ENCODE measurements at regions not wholly inside any gene's neighbourhood (a gene's known extent, or its start where the extent isn't known, plus 50 kb on each side); places are given as distances from the start of the nearest gene placed in this dataset.

DNA sequence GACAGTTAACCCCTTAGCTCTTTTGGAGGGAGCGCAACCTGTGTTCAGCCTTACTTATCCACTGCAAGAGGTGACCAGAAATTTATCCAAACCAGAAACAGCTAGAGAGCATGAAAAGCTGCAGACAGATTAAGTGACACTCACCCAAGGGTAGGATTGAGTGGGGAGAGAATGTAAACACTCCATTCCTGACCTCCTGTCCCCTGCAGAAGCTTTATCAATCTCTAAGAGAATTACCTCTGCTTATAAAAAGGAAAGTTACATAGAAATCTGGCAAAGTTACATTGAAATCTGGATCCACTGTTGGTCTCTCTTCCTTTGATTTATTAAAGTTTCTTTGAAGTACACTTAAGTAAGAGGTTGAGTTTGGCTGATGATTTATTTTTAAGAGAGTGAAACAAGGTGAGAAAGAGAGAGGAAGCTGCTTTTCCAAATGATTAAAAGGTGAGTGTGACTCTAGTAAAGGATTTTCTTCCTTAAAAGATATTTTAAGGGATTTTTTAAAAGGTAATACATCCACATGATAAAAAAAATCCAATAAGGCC lies 112.3 kb downstream of the ANAPC4 start:
- H3K27ac Mint-ChIP-seq = no peak overlapping the region
- ATAC-seq = no peak
- H3K27me3 ChIP-seq (ENCODE audit: control insufficient read depth in 2 of 2, insufficient read depth in 2 of 2, low read length in 2 of 2) = no peaks in the 10 kb centered on the region
- no peaks in the 10 kb centered on the region for H3K4me1 ChIP-seq (ENCODE audit: control insufficient read depth in 2 of 2, insufficient read depth in 2 of 2, low read length in 2 of 2)
- CTCF ChIA-PET = no interaction called here
- H3K27ac ChIP-seq (ENCODE audit: low read depth, low read length) = no peak overlapping the region
- no peaks in the 10 kb centered on the region for H3K4me1 Mint-ChIP-seq
- DNase-seq = no peak
- H3K36me3 ChIP-seq (ENCODE audit: control insufficient read depth in 2 of 3, insufficient read depth in 3 of 3, low read length in 3 of 3) = no peaks in the 10 kb centered on the region
- peaks cover 0 to 3% (median 0%) of the 10 kb centered on the region in 3 experiments for H3K9me3 ChIP-seq (ENCODE audit: control insufficient read depth in 2 of 3, low read length in 3 of 3)
- H3K4me3 Mint-ChIP-seq = no peak overlapping the region
- H3K9me3 Mint-ChIP-seq = peaks cover 3 to 49% (median 11%) of the 10 kb centered on the region in 11 donors
- H3K36me3 Mint-ChIP-seq = peaks cover 0 to 13% (median 0%) of the 10 kb centered on the region in 5 donors
- POLR2A ChIA-PET = no interaction called here
- intact Hi-C loops (cut with micrococcal nuclease) = no loop called here
- no peak overlapping the region for H3K4me3 ChIP-seq (ENCODE audit: low read length)
- H3K27me3 Mint-ChIP-seq = peaks cover 0 to 19% (median 12%) of the 10 kb centered on the region in 5 donors

DNA sequence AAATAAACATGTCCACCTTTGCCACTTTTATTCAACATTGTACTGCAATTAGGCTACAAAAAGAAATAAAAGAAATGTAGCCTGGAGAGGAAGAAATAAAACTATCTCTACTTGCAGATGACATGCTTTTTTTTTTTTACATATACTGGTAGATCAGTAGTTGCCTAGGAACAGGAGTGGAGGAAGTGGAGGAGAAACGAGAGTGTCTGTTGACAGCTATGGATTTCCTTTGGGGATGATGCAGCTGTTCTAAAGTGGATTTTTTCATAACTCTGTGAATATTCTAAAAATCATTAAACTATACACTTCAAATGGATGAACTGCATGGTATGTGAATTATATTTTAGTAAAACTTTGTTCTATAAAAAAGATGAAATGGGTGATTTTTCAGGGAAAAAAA lies 116.4 kb downstream of the ANAPC4 start:
- H3K27me3 ChIP-seq (ENCODE audit: control insufficient read depth in 2 of 2, insufficient read depth in 2 of 2, low read length in 2 of 2) = no peaks in the 10 kb centered on the region
- H3K27ac ChIP-seq (ENCODE audit: low read depth, low read length) = no peak overlapping the region
- DNase-seq (no peak), ATAC-seq (no peak)
- intact Hi-C loops (cut with micrococcal nuclease) = no loop called here
- H3K4me1 Mint-ChIP-seq = peaks cover 0 to 2% (median 0%) of the 10 kb centered on the region in 7 donors
- H3K4me3 Mint-ChIP-seq = no peak overlapping the region
- H3K27me3 Mint-ChIP-seq = peaks cover 0 to 19% (median 5%) of the 10 kb centered on the region in 5 donors
- H3K4me1 ChIP-seq (ENCODE audit: control insufficient read depth in 2 of 2, insufficient read depth in 2 of 2, low read length in 2 of 2) = no peaks in the 10 kb centered on the region
- ChIA-PET POLR2A (no interaction called here), CTCF (no interaction called here)
- H3K36me3 ChIP-seq (ENCODE audit: control insufficient read depth in 2 of 3, insufficient read depth in 3 of 3, low read length in 3 of 3) = no peaks in the 10 kb centered on the region
- no peak overlapping the region for H3K27ac Mint-ChIP-seq
- H3K36me3 Mint-ChIP-seq = no peaks in the 10 kb centered on the region
- no peak overlapping the region for H3K4me3 ChIP-seq (ENCODE audit: low read length)
- H3K9me3 Mint-ChIP-seq = peaks cover 0 to 23% (median 3%) of the 10 kb centered on the region in 11 donors
- H3K9me3 ChIP-seq (ENCODE audit: control insufficient read depth in 2 of 3, low read length in 3 of 3) = no peaks in the 10 kb centered on the region

GRCh38 chr4:25494166-25494565 lies 117.1 kb downstream of the ANAPC4 start:
- Mint-ChIP-seq H3K4me3 (no peak overlapping the region), H3K9me3 (peaks cover 0 to 22% (median 3%) of the 10 kb centered on the region in 11 donors), H3K36me3 (no peaks in the 10 kb centered on the region), H3K27me3 (peaks cover 0 to 19% (median 5%) of the 10 kb centered on the region in 5 donors), H3K27ac (no peak overlapping the region), H3K4me1 (peaks cover 0 to 2% (median 0%) of the 10 kb centered on the region in 7 donors)
- CTCF ChIA-PET = no interaction called here
- no peaks in the 10 kb centered on the region for H3K36me3 ChIP-seq (ENCODE audit: control insufficient read depth in 2 of 3, insufficient read depth in 3 of 3, low read length in 3 of 3)
- no peaks in the 10 kb centered on the region for H3K27me3 ChIP-seq (ENCODE audit: control insufficient read depth in 2 of 2, insufficient read depth in 2 of 2, low read length in 2 of 2)
- POLR2A ChIA-PET = interaction anchor here (0.6 kb wide), 1 partner anchor 914 kb away, joined by 5 read pairs; no protein-coding TSS in a partner anchor
- ATAC-seq = no peak
- no peaks in the 10 kb centered on the region for H3K9me3 ChIP-seq (ENCODE audit: control insufficient read depth in 2 of 3, low read length in 3 of 3)
- no peak overlapping the region for H3K4me3 ChIP-seq (ENCODE audit: low read length)
- H3K27ac ChIP-seq (ENCODE audit: low read depth, low read length) = no peak overlapping the region
- no peaks in the 10 kb centered on the region for H3K4me1 ChIP-seq (ENCODE audit: control insufficient read depth in 2 of 2, insufficient read depth in 2 of 2, low read length in 2 of 2)
- no peak for DNase-seq
- intact Hi-C loops (cut with micrococcal nuclease) = no loop called here

DNA sequence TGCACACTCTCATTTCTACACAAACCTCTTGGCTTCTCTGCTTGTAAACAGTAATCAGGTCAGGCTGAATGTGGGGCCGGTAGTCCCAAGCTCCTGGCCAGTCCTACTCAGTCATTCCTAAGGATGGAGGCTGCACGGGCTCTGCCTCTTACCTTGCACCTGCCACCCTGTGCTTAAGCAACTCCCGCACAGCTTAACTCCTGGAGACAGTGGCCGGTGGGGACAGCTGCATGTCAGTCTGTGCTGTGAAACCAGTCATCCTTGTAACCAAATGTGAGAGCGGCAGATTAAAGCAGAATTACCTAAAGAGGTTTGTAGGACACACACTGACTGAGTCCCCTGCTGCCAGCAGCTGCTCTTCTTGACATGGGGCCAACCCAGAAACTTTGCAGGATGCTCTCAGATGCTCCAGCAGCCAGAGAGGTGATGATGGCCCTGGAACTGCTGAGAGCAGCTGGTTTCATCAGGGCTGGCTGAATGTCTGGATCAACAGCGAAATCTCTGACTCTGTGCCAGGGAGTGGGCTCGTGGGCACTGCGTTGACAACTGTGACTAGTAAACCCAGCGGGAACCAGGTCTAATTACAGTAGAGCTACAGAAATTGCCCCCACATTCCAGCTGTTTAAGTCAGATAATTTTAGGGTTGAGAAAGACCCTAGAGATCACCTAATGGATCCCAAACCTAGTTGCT lies 123.7 kb downstream of the ANAPC4 start:
- Mint-ChIP-seq H3K9me3 (peaks cover 0 to 5% (median 0%) of the 10 kb centered on the region in 11 donors), H3K36me3 (no peaks in the 10 kb centered on the region), H3K27ac (no peak overlapping the region), H3K4me3 (no peak overlapping the region), H3K4me1 (peaks cover 0 to 2% (median 0%) of the 10 kb centered on the region in 7 donors), H3K27me3 (peaks cover 0 to 16% (median 4%) of the 10 kb centered on the region in 5 donors)
- CTCF ChIA-PET = no interaction called here
- Histone ChIP-seq H3K27ac (ENCODE audit: low read depth, low read length) (no peak overlapping the region), H3K4me3 (ENCODE audit: low read length) (no peak overlapping the region), H3K36me3 (ENCODE audit: control insufficient read depth in 2 of 3, insufficient read depth in 3 of 3, low read length in 3 of 3) (no peaks in the 10 kb centered on the region), H3K27me3 (ENCODE audit: control insufficient read depth in 2 of 2, insufficient read depth in 2 of 2, low read length in 2 of 2) (no peaks in the 10 kb centered on the region), H3K4me1 (ENCODE audit: control insufficient read depth in 2 of 2, insufficient read depth in 2 of 2, low read length in 2 of 2) (no peaks in the 10 kb centered on the region), H3K9me3 (ENCODE audit: control insufficient read depth in 2 of 3, low read length in 3 of 3) (peaks cover 0 to 3% (median 0%) of the 10 kb centered on the region in 3 experiments)
- ATAC-seq (no peak), DNase-seq (no peak)
- intact Hi-C loops (cut with micrococcal nuclease) = no loop called here
- POLR2A ChIA-PET = no interaction called here

DNA sequence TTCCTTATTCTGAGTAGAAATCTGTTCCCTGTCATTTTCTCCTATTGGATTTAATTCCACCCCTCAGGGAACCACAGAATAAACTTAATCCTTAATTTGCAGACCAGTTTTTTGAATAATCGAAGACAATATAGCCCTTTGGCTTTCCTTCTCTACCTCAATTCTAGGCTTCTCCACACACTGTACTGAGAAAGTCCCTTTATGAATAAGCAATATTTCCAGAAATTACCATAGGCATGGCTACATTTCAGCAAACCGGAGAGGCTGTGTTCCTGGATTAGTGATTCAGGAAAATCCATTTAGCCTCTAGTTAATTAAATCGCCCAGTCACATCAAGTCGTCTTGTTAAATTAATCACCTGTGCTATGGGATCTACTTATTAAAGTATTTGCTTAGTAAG lies 125.1 kb downstream of the ANAPC4 start:
- Mint-ChIP-seq H3K4me1 (no peaks in the 10 kb centered on the region), H3K27me3 (peaks cover 0 to 16% (median 4%) of the 10 kb centered on the region in 5 donors), H3K27ac (no peak overlapping the region), H3K36me3 (peaks cover 0 to 2% (median 0%) of the 10 kb centered on the region in 5 donors), H3K4me3 (no peak overlapping the region), H3K9me3 (peaks cover 0 to 5% (median 2%) of the 10 kb centered on the region in 11 donors)
- H3K4me3 ChIP-seq (ENCODE audit: low read length) = no peak overlapping the region
- CTCF ChIA-PET = no interaction called here
- intact Hi-C loops (cut with micrococcal nuclease) = no loop called here
- H3K36me3 ChIP-seq (ENCODE audit: control insufficient read depth in 2 of 3, insufficient read depth in 3 of 3, low read length in 3 of 3) = no peaks in the 10 kb centered on the region
- DNase-seq = no peak
- H3K27ac ChIP-seq (ENCODE audit: low read depth, low read length) = no peak overlapping the region
- H3K4me1 ChIP-seq (ENCODE audit: control insufficient read depth in 2 of 2, insufficient read depth in 2 of 2, low read length in 2 of 2) = no peaks in the 10 kb centered on the region
- ATAC-seq = no peak
- POLR2A ChIA-PET = no interaction called here
- peaks cover 0 to 3% (median 0%) of the 10 kb centered on the region in 3 experiments for H3K9me3 ChIP-seq (ENCODE audit: control insufficient read depth in 2 of 3, low read length in 3 of 3)
- no peaks in the 10 kb centered on the region for H3K27me3 ChIP-seq (ENCODE audit: control insufficient read depth in 2 of 2, insufficient read depth in 2 of 2, low read length in 2 of 2)

DNA sequence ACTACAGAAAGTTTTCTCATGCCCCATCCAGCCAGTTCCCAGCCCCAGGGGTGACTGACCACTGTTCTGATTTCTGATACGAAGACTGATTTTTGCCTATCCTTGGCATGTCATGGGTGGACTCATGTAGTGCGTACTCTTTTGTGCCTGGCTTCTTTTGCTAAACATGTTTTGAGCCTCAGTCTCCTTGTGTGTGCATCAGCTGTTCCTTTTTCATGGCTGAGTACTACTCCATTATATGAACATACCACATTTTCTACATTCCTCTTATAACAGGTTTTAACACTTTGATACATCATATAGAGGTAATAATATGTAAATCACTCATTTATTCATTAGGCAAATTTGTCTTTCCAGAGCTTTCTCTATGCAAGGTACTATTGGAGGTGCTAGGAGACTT lies 126.7 kb downstream of the ANAPC4 start:
- Histone ChIP-seq H3K4me3 (ENCODE audit: low read length) (no peak overlapping the region), H3K36me3 (ENCODE audit: control insufficient read depth in 2 of 3, insufficient read depth in 3 of 3, low read length in 3 of 3) (no peaks in the 10 kb centered on the region), H3K27ac (ENCODE audit: low read depth, low read length) (no peak overlapping the region), H3K4me1 (ENCODE audit: control insufficient read depth in 2 of 2, insufficient read depth in 2 of 2, low read length in 2 of 2) (no peaks in the 10 kb centered on the region), H3K9me3 (ENCODE audit: control insufficient read depth in 2 of 3, low read length in 3 of 3) (peaks cover 0 to 3% (median 0%) of the 10 kb centered on the region in 3 experiments), H3K27me3 (ENCODE audit: control insufficient read depth in 2 of 2, insufficient read depth in 2 of 2, low read length in 2 of 2) (no peaks in the 10 kb centered on the region)
- H3K27me3 Mint-ChIP-seq = peaks cover 0 to 16% (median 4%) of the 10 kb centered on the region in 5 donors
- H3K27ac Mint-ChIP-seq = no peak overlapping the region
- ATAC-seq (no peak), DNase-seq (no peak)
- CTCF ChIA-PET = no interaction called here
- POLR2A ChIA-PET = no interaction called here
- intact Hi-C loops (cut with micrococcal nuclease) = no loop called here
- peaks cover 0 to 5% (median 0%) of the 10 kb centered on the region in 5 donors for H3K36me3 Mint-ChIP-seq
- H3K9me3 Mint-ChIP-seq = peaks cover 0 to 5% (median 2%) of the 10 kb centered on the region in 11 donors
- H3K4me1 Mint-ChIP-seq = peaks cover 0 to 1% (median 0%) of the 10 kb centered on the region in 7 donors
- no peak overlapping the region for H3K4me3 Mint-ChIP-seq

Measured in naive thymus-derived CD4-positive, alpha-beta T cell (primary cell).